ENCODE measurements at regions not wholly inside any gene's neighbourhood (a gene's known extent, or its start where the extent isn't known, plus 50 kb on each side); places are given as distances from the start of the nearest gene placed in this dataset.
"Not testable (repeated sequence)": the region's sequence is repeated elsewhere in the genome, so short reads cannot be mapped to it uniquely, and the experiment has no call there.

GRCh38 chr6:103113416-103113815, 1719.9 kb downstream of the GRIK2 start:
- DNase-seq, result no peak

DNA sequence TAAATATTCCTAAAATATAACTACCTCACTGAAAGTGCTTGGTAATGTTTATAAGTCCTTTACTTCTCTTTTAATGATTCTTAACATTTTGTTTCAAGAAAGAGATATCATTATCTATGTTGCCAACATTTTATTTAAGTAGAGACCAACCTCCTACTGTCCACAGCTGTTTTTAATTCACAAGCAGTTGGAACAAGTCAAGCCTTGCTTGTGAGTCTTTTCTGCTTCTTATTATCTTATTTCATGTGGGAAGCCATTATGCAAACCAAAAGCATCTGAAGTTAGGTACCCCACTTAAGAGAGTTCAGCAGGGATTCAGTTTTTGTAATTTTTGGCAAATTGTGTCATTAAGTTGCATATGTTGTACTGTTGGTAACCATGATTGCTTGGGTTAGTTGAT, 1714.5 kb downstream of the GRIK2 start:
- DNase-seq, result no peak

GRCh38 chr6:103105686-103106085, 1712.2 kb downstream of the GRIK2 start:
- DNase-seq, result no peak

GRCh38 chr6:103101267-103101666, 1707.8 kb downstream of the GRIK2 start:
- no peak for DNase-seq

- not testable (repeated sequence) for DNase-seq
These were observed 1698.9 kb downstream of the GRIK2 start for GRCh38 chr6:103092414-103092813.

GRCh38 chr6:103085801-103086200, 1692.3 kb downstream of the GRIK2 start:
- DNase-seq, result no peak

DNA sequence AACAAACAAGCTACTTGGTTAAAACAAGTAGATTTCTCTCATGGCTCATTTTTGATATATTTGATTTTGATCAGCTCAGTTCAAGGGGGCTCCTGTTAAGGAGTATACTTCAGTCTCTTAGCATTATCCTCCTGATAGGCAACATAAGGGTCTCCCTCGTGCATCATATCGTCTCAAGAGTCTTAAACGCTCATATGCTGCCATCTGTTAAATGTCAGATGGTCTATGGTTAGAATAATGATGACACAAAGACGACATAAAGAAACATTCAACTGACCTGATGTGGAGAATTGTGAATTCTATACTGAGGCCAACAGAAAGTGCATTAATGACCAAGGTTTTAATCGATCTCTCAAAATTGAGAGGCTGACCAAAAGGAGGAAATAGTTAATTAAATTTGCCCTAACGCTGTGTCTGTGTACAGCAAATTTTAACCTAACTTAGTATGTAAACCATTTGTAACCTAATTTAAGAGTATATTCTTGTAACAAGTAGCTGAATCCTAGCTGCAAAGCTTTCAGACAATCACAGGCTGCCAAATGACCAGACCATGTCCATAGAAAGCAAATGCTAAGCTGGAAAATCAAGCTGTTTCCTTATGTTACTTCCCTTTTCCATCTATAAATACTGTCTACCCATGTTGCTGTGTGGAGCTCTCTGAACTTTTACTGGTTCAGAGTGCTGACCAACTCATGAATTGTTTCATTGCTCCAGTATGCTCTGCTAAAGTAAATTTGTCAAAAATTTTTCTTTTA, 1688.5 kb downstream of the GRIK2 start:
- no peak for DNase-seq

DNA sequence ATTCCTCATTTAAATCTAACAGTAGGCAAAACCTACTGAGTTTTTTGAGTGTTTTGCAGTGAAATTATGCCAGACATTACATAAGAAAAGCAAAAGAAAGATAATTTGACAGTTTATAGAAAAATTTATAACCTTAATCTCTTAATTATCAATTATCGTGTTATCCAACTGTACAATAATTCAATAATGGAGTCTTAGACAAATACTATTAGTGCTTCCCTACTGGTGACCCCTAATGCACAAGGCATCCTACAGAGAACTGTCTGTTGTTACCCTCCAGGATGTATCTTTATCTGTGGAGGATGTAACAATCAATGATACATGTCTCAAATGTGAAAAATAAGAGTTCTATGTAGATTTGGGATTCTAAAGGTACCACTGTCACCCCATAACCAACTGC, 1687.6 kb downstream of the GRIK2 start:
- DNase-seq, result no peak

DNA sequence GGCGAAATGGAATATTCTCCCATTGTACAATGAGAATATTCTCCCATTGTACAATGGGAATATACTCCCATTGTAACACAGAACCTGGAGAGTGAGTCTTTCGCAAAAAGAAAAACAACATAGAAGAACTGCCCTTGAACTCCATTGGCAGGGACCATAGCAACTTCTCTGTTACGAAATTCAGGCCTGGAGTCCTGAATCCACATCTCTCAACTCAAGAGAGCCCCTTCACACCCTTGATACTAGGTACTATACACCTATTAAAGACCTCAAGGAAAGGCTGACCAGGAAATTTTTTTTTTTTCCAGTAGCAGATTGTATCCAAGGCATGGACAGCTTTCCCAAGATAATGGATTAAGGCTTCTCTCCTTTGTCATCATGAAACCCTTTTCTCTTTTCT, 1687.0 kb downstream of the GRIK2 start:
- DNase-seq, result no peak

DNA sequence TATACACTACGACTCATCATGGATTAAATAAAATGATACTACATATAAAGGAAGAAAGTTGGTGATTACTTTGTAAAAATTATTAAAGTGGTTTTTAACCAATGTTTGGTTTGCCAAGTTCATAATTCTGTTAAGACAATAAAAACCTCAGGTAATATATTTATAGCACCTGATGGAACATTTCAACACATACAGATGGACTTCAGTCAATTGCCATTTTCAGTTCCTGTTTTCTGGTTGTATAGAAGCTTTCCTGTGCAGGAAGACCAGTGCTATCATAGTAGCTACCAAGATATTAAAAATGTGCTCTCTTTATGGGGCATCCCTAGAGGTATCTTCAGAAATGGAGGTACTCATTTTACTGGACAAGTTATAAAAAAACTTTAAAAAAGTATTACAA, 1686.4 kb downstream of the GRIK2 start:
- DNase-seq, result no peak

DNA sequence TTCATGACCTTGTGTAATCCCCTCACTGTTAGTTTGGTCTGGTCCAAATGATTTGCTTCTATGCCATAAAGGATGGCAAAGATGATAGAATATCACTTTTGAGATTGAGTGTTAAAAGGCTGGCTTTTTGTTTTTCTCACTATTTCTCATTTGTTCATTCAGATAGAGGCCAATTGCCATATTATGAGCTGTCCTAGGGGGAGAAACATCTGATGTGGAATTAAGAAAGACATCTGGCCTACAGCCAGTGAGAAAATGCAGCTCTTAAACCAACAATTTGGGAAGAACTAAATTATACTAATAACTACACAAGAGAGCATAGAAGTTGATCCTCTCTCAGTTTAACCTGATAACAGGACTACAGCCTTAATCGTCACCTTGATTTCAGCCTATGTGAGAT, 1668.6 kb downstream of the GRIK2 start:
- no peak for DNase-seq

GRCh38 chr6:103047567-103047966, 1654.1 kb downstream of the GRIK2 start:
- no peak for DNase-seq

- DNase-seq, result peak; percentile 74
These were observed 1648.8 kb downstream of the GRIK2 start for GRCh38 chr6:103042336-103042735.

DNA sequence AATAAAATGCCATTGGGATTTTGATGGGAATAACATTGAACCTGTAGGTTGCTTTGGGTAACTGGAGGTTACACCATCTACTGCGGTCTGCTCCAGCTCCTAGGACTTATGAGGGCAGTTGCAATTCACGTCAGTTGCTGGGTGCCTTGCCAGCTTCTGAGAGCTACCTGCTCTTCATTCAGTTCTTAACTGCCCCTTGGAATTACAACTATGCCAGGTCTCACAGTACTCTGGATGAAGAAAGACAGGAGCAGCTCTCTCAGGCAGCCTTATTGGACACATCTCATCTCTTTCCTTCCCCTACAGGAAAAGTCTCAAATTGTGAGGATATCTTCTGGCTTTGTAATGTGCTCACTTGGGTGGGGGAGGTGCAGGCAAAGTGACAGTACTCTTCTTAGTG, 1643.3 kb downstream of the GRIK2 start:
- no peak for DNase-seq

DNA sequence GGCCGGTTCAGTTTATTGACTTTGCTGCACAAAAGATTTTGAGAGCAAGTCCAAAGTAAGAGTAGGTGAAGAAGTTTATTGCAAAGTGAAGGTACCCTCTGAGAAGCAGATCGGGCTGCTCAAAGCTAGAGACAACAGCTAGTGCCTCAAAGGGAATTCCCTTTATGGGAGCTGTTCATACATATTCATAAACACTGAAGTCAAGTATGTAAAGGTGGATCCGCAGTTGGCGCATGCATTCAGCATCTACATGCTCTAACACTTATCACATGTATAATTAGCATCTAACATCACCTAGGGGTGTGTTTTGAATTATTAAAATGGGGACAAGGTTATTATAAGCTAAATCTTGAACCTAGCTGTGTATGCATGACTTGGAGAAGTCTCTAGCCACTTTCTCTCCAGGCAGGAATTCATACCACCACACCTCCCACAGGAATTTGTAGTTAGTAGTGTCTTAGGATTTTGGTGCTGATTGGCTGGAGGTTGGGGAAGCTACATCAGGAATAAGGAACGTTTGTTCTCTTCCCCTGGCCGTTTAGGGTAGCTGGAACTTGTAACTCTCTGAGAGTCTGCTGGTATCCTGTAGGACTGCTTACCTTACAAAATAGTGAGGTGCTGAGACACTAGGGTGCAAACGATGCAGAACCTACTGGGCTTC, 1633.9 kb downstream of the GRIK2 start:
- no peak for DNase-seq

- no peak for DNase-seq
These were observed 1624.9 kb downstream of the GRIK2 start for GRCh38 chr6:103018426-103018825.

- no peak for DNase-seq
These were observed 1624.4 kb downstream of the GRIK2 start for GRCh38 chr6:103017878-103018277.

- no peak for DNase-seq
These were observed 1618.1 kb downstream of the GRIK2 start for GRCh38 chr6:103011605-103012004.

DNA sequence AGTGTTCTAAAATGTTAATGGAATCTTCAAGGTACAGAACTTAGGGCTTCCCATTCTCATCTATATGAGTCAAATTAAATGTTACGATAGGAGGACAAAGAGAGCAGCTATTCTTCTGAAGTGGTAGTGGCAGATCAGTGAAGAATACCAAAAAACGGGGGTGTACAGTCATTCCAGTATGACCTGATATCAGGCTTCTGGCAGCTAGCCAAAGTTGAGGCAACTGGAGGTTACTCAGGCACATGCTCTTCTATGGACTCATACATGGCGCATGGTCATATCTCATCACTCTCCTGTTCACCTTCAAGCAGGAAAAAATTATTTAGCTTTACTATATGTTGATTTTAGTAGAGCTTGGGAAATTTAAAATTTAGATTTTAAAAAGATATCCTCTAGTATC, 1608.8 kb downstream of the GRIK2 start:
- no peak for DNase-seq

DNA sequence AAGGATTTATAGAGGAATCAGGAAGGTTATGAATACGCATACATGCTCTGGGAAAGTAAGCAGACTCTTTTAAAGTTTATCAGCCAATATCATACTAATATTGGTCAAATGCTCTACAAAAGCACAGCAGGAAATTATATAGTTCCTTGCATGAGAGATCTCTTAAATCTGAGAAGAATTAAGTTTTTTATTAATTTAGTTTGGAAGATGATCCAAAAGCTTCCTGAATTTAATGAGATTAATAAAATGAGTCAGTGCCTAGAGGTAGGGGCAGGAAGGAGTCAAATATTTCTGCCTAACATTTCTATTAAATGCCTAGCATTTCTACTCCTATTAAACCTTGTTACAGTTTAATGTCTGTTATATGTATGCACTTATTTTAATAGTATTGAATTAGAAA, 1608.2 kb downstream of the GRIK2 start:
- DNase-seq, result no peak

DNA sequence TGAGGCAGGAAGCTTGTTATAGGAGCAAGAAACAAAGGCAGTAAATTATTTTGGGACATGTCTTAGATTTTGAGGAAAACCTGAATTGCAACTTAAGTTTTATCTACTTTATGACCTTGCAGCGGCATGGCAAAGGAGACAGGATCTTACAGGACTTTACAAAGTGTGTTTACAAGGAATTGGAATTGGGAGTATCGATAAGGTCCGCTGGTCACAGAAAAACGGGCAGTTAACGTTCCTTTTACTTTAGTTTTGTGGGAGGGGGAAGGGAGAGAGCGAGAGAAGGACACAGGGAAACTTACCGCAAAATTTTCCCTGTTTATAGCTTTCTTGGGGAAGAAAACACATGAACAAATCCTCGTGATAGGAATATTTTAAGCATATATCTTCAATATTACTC, 1607.2 kb downstream of the GRIK2 start:
- no peak for DNase-seq

DNA sequence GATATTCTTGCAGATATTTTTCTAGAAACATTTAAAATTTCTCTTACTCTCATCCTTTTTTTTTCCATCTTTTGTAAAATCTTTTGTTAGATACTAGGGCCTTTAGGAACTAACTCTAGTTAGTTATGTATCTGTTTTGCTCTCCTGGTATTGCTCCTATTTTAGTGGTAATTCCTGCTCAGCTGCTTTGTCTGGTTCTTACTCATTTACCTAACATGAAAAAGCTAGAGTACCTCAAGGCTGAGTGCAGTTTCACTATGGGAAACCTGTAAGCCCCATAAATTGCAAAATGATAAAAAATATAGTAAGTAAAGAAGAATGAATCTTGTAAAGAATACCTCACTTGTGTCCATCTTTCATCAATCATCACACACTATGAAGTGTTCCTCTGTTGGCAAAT, 1602.0 kb downstream of the GRIK2 start:
- no peak for DNase-seq

GRCh38 chr6:102994866-102995265, 1601.4 kb downstream of the GRIK2 start:
- no peak for DNase-seq

- no peak for DNase-seq
These were observed 1592.6 kb downstream of the GRIK2 start for GRCh38 chr6:102986086-102986485.

- no peak for DNase-seq
These were observed 1590.8 kb downstream of the GRIK2 start for GRCh38 chr6:102984357-102984756.
